ENCODE measurements at regions not wholly inside any gene's neighbourhood (a gene's known extent, or its start where the extent isn't known, plus 50 kb on each side); places are given as distances from the start of the nearest gene placed in this dataset.

DNA sequence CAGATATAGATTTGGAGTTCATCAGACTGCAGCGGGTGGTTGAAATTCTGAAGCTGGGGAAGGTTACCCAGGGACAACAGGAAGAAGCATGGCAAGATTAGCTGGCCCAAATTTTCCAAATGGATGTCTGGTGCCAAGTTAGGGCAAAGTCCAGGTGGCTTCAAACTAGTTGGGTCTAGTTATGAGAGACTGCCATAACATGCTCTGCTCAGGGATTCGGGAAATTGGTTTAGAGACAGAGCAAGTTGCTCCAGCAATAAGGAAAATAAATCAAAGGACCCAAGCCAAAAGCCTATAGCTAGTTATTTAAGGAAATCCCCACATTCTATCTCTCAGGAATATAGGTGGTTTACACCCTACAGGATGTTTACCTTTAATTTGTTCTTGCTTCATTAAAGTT is 125.7 kb upstream of the BTG1 start:
- TF ChIP-seq, protein P1, sequence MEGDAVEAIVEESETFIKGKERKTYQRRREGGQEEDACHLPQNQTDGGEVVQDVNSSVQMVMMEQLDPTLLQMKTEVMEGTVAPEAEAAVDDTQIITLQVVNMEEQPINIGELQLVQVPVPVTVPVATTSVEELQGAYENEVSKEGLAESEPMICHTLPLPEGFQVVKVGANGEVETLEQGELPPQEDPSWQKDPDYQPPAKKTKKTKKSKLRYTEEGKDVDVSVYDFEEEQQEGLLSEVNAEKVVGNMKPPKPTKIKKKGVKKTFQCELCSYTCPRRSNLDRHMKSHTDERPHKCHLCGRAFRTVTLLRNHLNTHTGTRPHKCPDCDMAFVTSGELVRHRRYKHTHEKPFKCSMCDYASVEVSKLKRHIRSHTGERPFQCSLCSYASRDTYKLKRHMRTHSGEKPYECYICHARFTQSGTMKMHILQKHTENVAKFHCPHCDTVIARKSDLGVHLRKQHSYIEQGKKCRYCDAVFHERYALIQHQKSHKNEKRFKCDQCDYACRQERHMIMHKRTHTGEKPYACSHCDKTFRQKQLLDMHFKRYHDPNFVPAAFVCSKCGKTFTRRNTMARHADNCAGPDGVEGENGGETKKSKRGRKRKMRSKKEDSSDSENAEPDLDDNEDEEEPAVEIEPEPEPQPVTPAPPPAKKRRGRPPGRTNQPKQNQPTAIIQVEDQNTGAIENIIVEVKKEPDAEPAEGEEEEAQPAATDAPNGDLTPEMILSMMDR (IDR thresholded peaks at IDR 0.05), result no peak
- no peak for TF ChIP-seq POLR2A (IDR thresholded peaks at IDR 0.05)
